Right lobe of liver (tissue), 6 donors: ENCODE measurements at regions not wholly inside any gene's neighbourhood (a gene's known extent, or its start where the extent isn't known, plus 50 kb on each side); places are given as distances from the start of the nearest gene placed in this dataset.

ENCODE experiments used
- ATAC-seq, 4 donors: fragments of 200-7000 bp; cut with Tn5 transposase; one replicate each; pipeline ENCODE4 v1.9.1; 2020; ENCODE audit warnings: mild to moderate bottlenecking in 4 of 4, moderate library complexity in 4 of 4
- DNase-seq, 3 donors: peaks; one replicate each; pipeline ENCODE4 v3.0.0-alpha.2; 2020
- H3K27ac ChIP-seq, 3 donors: fragments of 200-600 bp; one replicate each; pipeline ENCODE4 v1.8.0; 2022
- H3K27me3 ChIP-seq, 2 donors: fragments of 200-600 bp; one replicate each; pipeline ENCODE4 v1.8.0; 2022
- H3K36me3 ChIP-seq, 4 donors: fragments of 200-600 bp; sonication (generic) in 1 of 4; one replicate each; pipeline versions ENCODE4 v1.5.1 to v1.8.0; 2017 to 2022; ENCODE audit warnings: control low read depth in 1 of 4
- H3K4me1 ChIP-seq, 4 donors: fragments of 200-600 bp; sonication (generic) in 1 of 4; one replicate each; pipeline versions ENCODE4 v1.5.1 to v1.8.0; 2017 to 2022; ENCODE audit warnings: control low read depth in 1 of 4
- H3K4me3 ChIP-seq, 3 donors: fragments of 200-600 bp; one replicate each; pipeline ENCODE4 v1.8.0; 2022
- H3K9me3 ChIP-seq, 4 donors: fragments of 200-600 bp; sonication (generic) in 1 of 4; one replicate each; pipeline versions ENCODE4 v1.5.1 to v1.8.0; 2017 to 2022; ENCODE audit warnings: control low read depth in 1 of 4
- POLR2A ChIP-seq: fragments of 450-650 bp; IDR thresholded peaks from one replicate; pipeline ENCODE4 v1.6.1; 2017; ENCODE audit warnings: antibody characterized with exemption, mild to moderate bottlenecking
- WGBS: methylation state at CpG from one replicate; pipeline ENCODE4 v1.1.6; 2018; ENCODE audit warnings: low coverage, low lambda C conversion rate; ENCODE audit not compliant: insufficient coverage; ENCODE audit errors: missing lambda C conversion rate; 5-methylcytosine and 5-hydroxymethylcytosine counted together
- intact Hi-C, 2 donors: fragments of 100-400 bp; cut with DNase I; formaldehyde crosslinking; loops; one replicate each; pipeline versions ENCODE4 v1.11.2 to v1.14.1; 2022
- TF ChIP-seq, protein P1 (sequence below), 4 donors: fragments of 200-600 bp in 3 of 4; fragments of 450-650 bp in 1 of 4; IDR thresholded peaks; one replicate each; pipeline versions ENCODE4 v1.5.1 to v1.8.0; 2016 to 2022; ENCODE audit warnings: antibody characterized with exemption in 4 of 4, mild to moderate bottlenecking in 2 of 4
- donor health status: DM: no; HTN: yes; CAD: no.
- donor health status: DM: no; HTN: no; CAD: no.
- donor health status: DM: no; HTN: no; CAD: no.
- donor health status: DM: no; HTN: yes; CAD: no.
- donor health status: DM: no; HTN: yes; CAD: no.

DNA sequence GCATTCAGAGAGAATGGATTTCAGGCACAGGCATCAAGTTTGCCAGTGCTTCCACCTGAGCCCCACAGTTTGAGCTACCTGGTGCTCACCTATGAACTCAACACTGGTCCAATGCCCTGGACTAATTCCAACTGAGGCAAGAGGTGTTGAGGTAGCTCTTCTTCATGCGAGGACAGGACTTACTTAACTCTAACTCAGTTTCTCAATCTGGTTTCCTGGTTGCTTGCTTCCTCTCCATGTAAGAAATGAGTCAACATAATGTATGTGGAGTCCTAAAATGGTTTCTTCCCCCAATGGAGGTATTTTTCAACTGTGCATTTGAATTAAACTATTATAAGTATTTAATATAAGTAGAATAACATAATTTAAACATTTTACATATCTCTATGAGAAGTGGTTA lies 523.6 kb upstream of the DAB2 start:
- H3K27me3 ChIP-seq = no peaks in the 10 kb centered on the region
- intact Hi-C loops = loop anchor here (10.0 kb wide), 1 partner anchor 736 kb away; no protein-coding TSS in a partner anchor
- no peaks in the 10 kb centered on the region for H3K36me3 ChIP-seq
- ATAC-seq (no peak), DNase-seq (no peak)
- TF ChIP-seq POLR2A = no peak
- TF ChIP-seq, protein P1, sequence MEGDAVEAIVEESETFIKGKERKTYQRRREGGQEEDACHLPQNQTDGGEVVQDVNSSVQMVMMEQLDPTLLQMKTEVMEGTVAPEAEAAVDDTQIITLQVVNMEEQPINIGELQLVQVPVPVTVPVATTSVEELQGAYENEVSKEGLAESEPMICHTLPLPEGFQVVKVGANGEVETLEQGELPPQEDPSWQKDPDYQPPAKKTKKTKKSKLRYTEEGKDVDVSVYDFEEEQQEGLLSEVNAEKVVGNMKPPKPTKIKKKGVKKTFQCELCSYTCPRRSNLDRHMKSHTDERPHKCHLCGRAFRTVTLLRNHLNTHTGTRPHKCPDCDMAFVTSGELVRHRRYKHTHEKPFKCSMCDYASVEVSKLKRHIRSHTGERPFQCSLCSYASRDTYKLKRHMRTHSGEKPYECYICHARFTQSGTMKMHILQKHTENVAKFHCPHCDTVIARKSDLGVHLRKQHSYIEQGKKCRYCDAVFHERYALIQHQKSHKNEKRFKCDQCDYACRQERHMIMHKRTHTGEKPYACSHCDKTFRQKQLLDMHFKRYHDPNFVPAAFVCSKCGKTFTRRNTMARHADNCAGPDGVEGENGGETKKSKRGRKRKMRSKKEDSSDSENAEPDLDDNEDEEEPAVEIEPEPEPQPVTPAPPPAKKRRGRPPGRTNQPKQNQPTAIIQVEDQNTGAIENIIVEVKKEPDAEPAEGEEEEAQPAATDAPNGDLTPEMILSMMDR (IDR thresholded peaks at IDR 0.05) = no peak
- H3K4me3 ChIP-seq = no peak overlapping the region
- H3K9me3 ChIP-seq = no peaks in the 10 kb centered on the region
- WGBS = 27% methylated on average over 1 of the region's 1 CpG
- no peaks in the 10 kb centered on the region for H3K4me1 ChIP-seq
- H3K27ac ChIP-seq = no peak overlapping the region

DNA sequence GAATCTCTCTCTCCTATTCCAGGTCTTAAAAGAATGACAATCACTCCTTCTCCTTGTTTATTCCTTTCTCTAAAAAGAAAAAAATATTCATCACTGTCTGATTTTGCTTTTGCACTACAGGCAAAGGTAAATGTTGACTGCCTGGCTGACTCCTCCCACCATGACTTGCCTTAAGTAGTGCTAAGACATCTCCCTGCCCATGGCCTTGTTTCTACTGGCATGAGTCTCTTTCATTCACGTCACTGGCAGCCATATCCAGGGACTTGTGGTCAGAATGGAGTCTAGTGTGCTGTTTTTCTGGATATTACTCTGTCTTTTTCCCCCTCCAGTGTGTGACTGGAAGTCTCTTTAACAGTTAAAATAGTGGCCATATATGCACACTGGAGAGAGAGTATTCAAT lies 522.9 kb upstream of the DAB2 start:
- DNase-seq = no peak
- Histone ChIP-seq H3K27me3 (no peaks in the 10 kb centered on the region), H3K9me3 (no peaks in the 10 kb centered on the region), H3K36me3 (no peaks in the 10 kb centered on the region), H3K4me1 (no peaks in the 10 kb centered on the region), H3K27ac (no peak overlapping the region), H3K4me3 (no peak overlapping the region)
- TF ChIP-seq, protein P1 (IDR thresholded peaks at IDR 0.05) = no peak
- TF ChIP-seq POLR2A = no peak
- intact Hi-C loops = loop anchor here (10.0 kb wide), 1 partner anchor 737 kb away; no protein-coding TSS in a partner anchor
- 60% methylated on average over 1 of the region's 1 CpG for WGBS
- no peak for ATAC-seq

DNA sequence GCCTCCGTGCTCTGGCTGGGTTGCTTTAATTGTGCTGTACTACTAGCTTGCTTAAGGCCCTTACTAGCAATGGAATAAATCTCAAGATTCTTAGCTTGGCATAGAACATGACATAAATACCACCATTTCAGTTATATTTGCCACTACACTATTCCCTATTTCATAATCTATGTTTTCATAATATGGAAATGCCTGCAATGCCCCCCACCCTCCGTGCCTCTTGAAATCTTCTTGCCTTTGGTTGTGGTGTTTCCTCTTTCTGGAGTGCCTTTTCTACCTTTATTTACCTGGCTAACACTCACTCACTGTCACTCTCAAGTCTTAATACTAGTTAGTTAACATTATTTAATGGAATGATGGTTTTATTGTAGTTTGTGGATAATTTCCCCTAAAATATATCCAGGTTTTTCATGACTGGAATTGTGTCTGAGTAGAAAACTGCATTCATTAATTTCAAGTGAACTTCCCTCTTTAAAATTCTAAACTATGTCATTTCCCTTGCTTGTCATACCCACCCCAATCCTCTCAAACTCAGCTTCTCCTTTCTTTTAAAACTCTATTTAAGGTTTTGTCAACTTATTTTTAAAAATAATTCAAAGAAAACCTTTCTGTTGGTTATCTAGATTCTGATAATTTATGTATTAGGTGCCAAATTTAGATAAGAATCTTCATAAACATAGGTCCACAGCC lies 521.7 kb upstream of the DAB2 start:
- WGBS = 74% methylated on average over 2 of the region's 2 CpGs
- TF ChIP-seq, protein P1 (IDR thresholded peaks at IDR 0.05) = no peak
- TF ChIP-seq POLR2A = no peak
- ATAC-seq (no peak), DNase-seq (no peak)
- H3K27me3 ChIP-seq = no peaks in the 10 kb centered on the region
- no peaks in the 10 kb centered on the region for H3K4me1 ChIP-seq
- intact Hi-C loops = loop anchor here (10.0 kb wide), 1 partner anchor 738 kb away; no protein-coding TSS in a partner anchor
- no peak overlapping the region for H3K27ac ChIP-seq
- no peaks in the 10 kb centered on the region for H3K36me3 ChIP-seq
- H3K9me3 ChIP-seq = no peaks in the 10 kb centered on the region
- no peak overlapping the region for H3K4me3 ChIP-seq

DNA sequence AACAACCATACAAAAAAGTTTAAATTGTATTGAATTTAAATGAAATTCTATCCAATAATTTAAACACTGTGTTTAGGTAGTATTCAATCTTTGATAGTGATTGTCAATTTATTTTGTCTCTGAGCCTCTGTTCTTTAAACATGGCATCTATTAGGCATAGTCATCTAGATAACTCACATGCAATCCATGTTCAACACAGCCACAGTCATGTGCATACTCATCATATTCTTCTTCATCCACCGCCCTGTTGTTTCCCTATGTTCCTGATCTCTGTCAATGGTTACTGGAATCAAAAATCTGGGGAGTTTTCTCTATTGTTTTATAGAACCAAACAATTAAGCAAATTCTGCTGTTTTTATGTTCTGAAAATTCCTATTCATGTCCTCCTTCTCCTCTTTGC lies 521.1 kb upstream of the DAB2 start:
- 67% methylated on average over 1 of the region's 1 CpG for WGBS
- intact Hi-C loops = loop anchor here (10.0 kb wide), 1 partner anchor 739 kb away; no protein-coding TSS in a partner anchor
- no peak for ATAC-seq
- Histone ChIP-seq H3K27me3 (no peaks in the 10 kb centered on the region), H3K36me3 (no peaks in the 10 kb centered on the region), H3K9me3 (no peaks in the 10 kb centered on the region), H3K27ac (no peak overlapping the region), H3K4me1 (no peaks in the 10 kb centered on the region), H3K4me3 (no peak overlapping the region)
- no peak for DNase-seq
- TF ChIP-seq, protein P1 (IDR thresholded peaks at IDR 0.05) = no peak
- TF ChIP-seq POLR2A = no peak
